H9 (cell line): ENCODE measurements at regions not wholly inside any gene's neighbourhood (a gene's known extent, or its start where the extent isn't known, plus 50 kb on each side); places are given as distances from the start of the nearest gene placed in this dataset.
A peak's percentile ranks its signal among the peaks of the same experiment; 100 is the strongest.

Experiments used
- DNase-seq: peaks from one replicate; pipeline ENCODE4 v3.0.0-alpha.2; 2017
- H2AFZ ChIP-seq: one replicate; pipeline ENCODE4 v1.6.1; 2013; ENCODE audit warnings: mild to moderate bottlenecking, low read length, control low read depth, moderate library complexity
- H2AK5ac ChIP-seq: 2 replicates; pipeline ENCODE4 v1.6.1; 2013; ENCODE audit warnings: low read length, control low read depth, mixed read lengths; ENCODE audit not compliant: insufficient read length
- H2BK120ac ChIP-seq: one replicate; pipeline ENCODE4 v1.6.1; 2013; ENCODE audit warnings: low read depth, mild to moderate bottlenecking, low read length, control low read depth, inconsistent platforms; ENCODE audit not compliant: poor library complexity, severe bottlenecking
- H2BK12ac ChIP-seq: 2 replicates; pipeline ENCODE4 v1.6.1; 2013; ENCODE audit warnings: low read length, control low read depth, mixed read lengths, low read depth; ENCODE audit not compliant: insufficient read length
- H2BK15ac ChIP-seq: 2 replicates; pipeline ENCODE4 v1.6.1; 2013; ENCODE audit warnings: low read depth, low read length, control low read depth
- H2BK20ac ChIP-seq: one replicate; pipeline ENCODE4 v1.6.1; 2013; ENCODE audit warnings: low read depth, mild to moderate bottlenecking, low read length, control low read depth, inconsistent platforms; ENCODE audit not compliant: poor library complexity, severe bottlenecking
- H2BK5ac ChIP-seq: 2 replicates; pipeline ENCODE4 v1.6.1; 2013; ENCODE audit warnings: low read length, control low read depth, mixed read lengths; ENCODE audit not compliant: insufficient read length
- H3K14ac ChIP-seq: 2 replicates; pipeline ENCODE4 v1.6.1; 2013; ENCODE audit warnings: low read length, control low read depth; ENCODE audit not compliant: insufficient read depth
- H3K18ac ChIP-seq: 2 replicates; pipeline ENCODE4 v1.6.1; 2013; ENCODE audit warnings: low read depth, mild to moderate bottlenecking, mixed read lengths, low read length, control low read depth; ENCODE audit not compliant: insufficient read length
- H3K23ac ChIP-seq: 2 replicates; pipeline ENCODE4 v1.6.1; 2013; ENCODE audit warnings: low read length, control low read depth, mixed read lengths, low read depth; ENCODE audit not compliant: insufficient read length
- H3K23me2 ChIP-seq: 2 replicates; pipeline ENCODE4 v1.6.1; 2013; ENCODE audit warnings: low read depth, mild to moderate bottlenecking, mixed read lengths, low read length, control low read depth; ENCODE audit not compliant: insufficient read length, poor library complexity, severe bottlenecking
- H3K27ac ChIP-seq: 2 replicates; pipeline ENCODE4 v1.5.1; 2013; ENCODE audit warnings: low read length, control low read depth, mixed read lengths, low read depth; ENCODE audit not compliant: insufficient read length
- H3K27me3 ChIP-seq: 2 replicates; pipeline ENCODE4 v1.6.1; 2013; ENCODE audit warnings: low read length, control low read depth, inconsistent platforms; ENCODE audit not compliant: insufficient read depth
- H3K4ac ChIP-seq: 2 replicates; pipeline ENCODE4 v1.6.1; 2013; ENCODE audit warnings: low read depth, mild to moderate bottlenecking, control low read depth, inconsistent platforms, low read length, moderate library complexity
- H3K4me1 ChIP-seq: 2 replicates; pipeline ENCODE4 v1.6.1; 2013; ENCODE audit warnings: low read length, control low read depth, inconsistent platforms; ENCODE audit not compliant: insufficient read depth
- H3K4me2 ChIP-seq: 2 replicates; pipeline ENCODE4 v1.6.1; 2013; ENCODE audit warnings: low read length, control low read depth, mixed read lengths; ENCODE audit not compliant: insufficient read length, insufficient read depth
- H3K56ac ChIP-seq: 2 replicates; pipeline ENCODE4 v1.6.1; 2013; ENCODE audit warnings: low read depth, mild to moderate bottlenecking, mixed read lengths, low read length, control low read depth; ENCODE audit not compliant: insufficient read length
- H3K79me1 ChIP-seq: 2 replicates; pipeline ENCODE4 v1.6.1; 2013; ENCODE audit warnings: low read depth, mild to moderate bottlenecking, moderate library complexity, low read length, control low read depth, inconsistent platforms; ENCODE audit not compliant: insufficient read depth, poor library complexity, severe bottlenecking
- H3K79me2 ChIP-seq: 2 replicates; pipeline ENCODE4 v1.6.1; 2013; ENCODE audit warnings: low read length, control low read depth, inconsistent platforms; ENCODE audit not compliant: insufficient read depth
- H3K9ac ChIP-seq: 2 replicates; pipeline ENCODE4 v1.6.1; 2013; ENCODE audit warnings: low read length, control low read depth, mixed read lengths; ENCODE audit not compliant: insufficient read length; ENCODE audit errors: extremely low read depth
- H3K9me3 ChIP-seq: one replicate; pipeline ENCODE4 v1.6.1; 2013; ENCODE audit warnings: low read depth, low read length, inconsistent platforms; ENCODE audit not compliant: control insufficient read depth
- H3T11ph ChIP-seq: one replicate; pipeline ENCODE4 v1.6.1; 2013; ENCODE audit warnings: mild to moderate bottlenecking, low read length, control low read depth, inconsistent platforms
- H4K20me1 ChIP-seq: one replicate; pipeline ENCODE4 v1.6.1; 2013; ENCODE audit not compliant: control insufficient read depth, insufficient read length, insufficient read depth
- H4K5ac ChIP-seq: 2 replicates; pipeline ENCODE4 v1.6.1; 2013; ENCODE audit warnings: low read depth, mild to moderate bottlenecking, mixed read lengths, low read length, control low read depth; ENCODE audit not compliant: insufficient read length
- H4K8ac ChIP-seq: replicated peaks from 2 replicates; pipeline ENCODE4 v1.6.1; 2013; ENCODE audit warnings: low read length, control low read depth, mixed read lengths, low read depth; ENCODE audit not compliant: insufficient read length
- H4K91ac ChIP-seq: 2 replicates; pipeline ENCODE4 v1.6.1; 2013; ENCODE audit warnings: low read depth, mild to moderate bottlenecking, moderate library complexity, mixed read lengths, low read length, control low read depth; ENCODE audit not compliant: insufficient read length
- H3K27ac Mint-ChIP-seq, 3 experiments: 2 replicates in 2 of 3; 3 replicates in 1 of 3; pipeline ENCODE4 v1.8.0; 2020 to 2021; ENCODE audit warnings: mixed read lengths in 3 of 3, mild to moderate bottlenecking in 1 of 3, moderate library complexity in 1 of 3
- H3K27me3 Mint-ChIP-seq: 2 replicates; pipeline ENCODE4 v1.8.0; 2021; ENCODE audit warnings: low read depth, mild to moderate bottlenecking, moderate library complexity, mixed read lengths
- H3K36me3 Mint-ChIP-seq, 3 experiments: 2 replicates in 2 of 3; 3 replicates in 1 of 3; pipeline ENCODE4 v1.8.0; 2020 to 2021; ENCODE audit warnings: low read depth in 3 of 3, mixed read lengths in 3 of 3; ENCODE audit not compliant: insufficient read depth in 1 of 3
- H3K4me1 Mint-ChIP-seq, 2 experiments: 2 replicates each; pipeline ENCODE4 v1.8.0; 2020; ENCODE audit warnings: mixed read lengths in 2 of 2
- H3K4me3 Mint-ChIP-seq, 2 experiments: 2 replicates in 1 of 2; 3 replicates in 1 of 2; pipeline ENCODE4 v1.8.0; 2020 to 2021; ENCODE audit warnings: mild to moderate bottlenecking in 2 of 2, mixed read lengths in 2 of 2, moderate library complexity in 1 of 2
- H3K9me3 Mint-ChIP-seq, 2 experiments: 2 replicates in 1 of 2; 3 replicates in 1 of 2; pipeline ENCODE4 v1.8.0; 2020; ENCODE audit warnings: mild to moderate bottlenecking in 2 of 2, mixed read lengths in 2 of 2, moderate library complexity in 1 of 2
- CTCF ChIP-seq: fragments of 200-600 bp; sonication (generic); conservative IDR thresholded peaks from 3 replicates; pipeline ENCODE4 v1.8.0; 2021; ENCODE audit warnings: antibody characterized with exemption, mild to moderate bottlenecking

GRCh38 chr13:85501616-85502015 is 297.6 kb downstream of the SLITRK6 start:
- no peaks in the 10 kb centered on the region for H3K27me3 ChIP-seq
- H3T11ph ChIP-seq: no peak overlapping the region
- no peak overlapping the region for H3K27ac ChIP-seq
- H2BK15ac ChIP-seq: no peak overlapping the region
- no peak overlapping the region for H2AK5ac ChIP-seq
- H3K4me2 ChIP-seq: no peak overlapping the region
- no peak for TF ChIP-seq CTCF
- no peak overlapping the region for H2AFZ ChIP-seq
- H2BK5ac ChIP-seq: no peak overlapping the region
- no peaks in the 10 kb centered on the region for H3K79me1 ChIP-seq
- no peak overlapping the region for H4K91ac ChIP-seq
- H2BK20ac ChIP-seq: no peak overlapping the region
- no peaks in the 10 kb centered on the region for H4K20me1 ChIP-seq
- H3K9ac ChIP-seq: no peak overlapping the region
- no peak overlapping the region for H4K8ac ChIP-seq
- no peaks in the 10 kb centered on the region for H3K9me3 Mint-ChIP-seq
- no peaks in the 10 kb centered on the region; the same call in 1 of the 2 replicates for H3K4me1 ChIP-seq
- no peaks in the 10 kb centered on the region; a peak in 2 of 7 replicates for H3K36me3 Mint-ChIP-seq
- H3K4ac ChIP-seq: no peak overlapping the region
- no peak overlapping the region for H4K5ac ChIP-seq
- H3K4me3 Mint-ChIP-seq: no peak overlapping the region
- no peak overlapping the region for H3K56ac ChIP-seq
- H3K9me3 ChIP-seq: no peaks in the 10 kb centered on the region
- H3K18ac ChIP-seq: no peak overlapping the region
- H3K27me3 Mint-ChIP-seq: no peaks in the 10 kb centered on the region
- H3K23ac ChIP-seq: no peak overlapping the region
- no peak overlapping the region for H2BK12ac ChIP-seq
- H3K79me2 ChIP-seq: no peaks in the 10 kb centered on the region
- H2BK120ac ChIP-seq: no peak overlapping the region
- DNase-seq: no peak
- no peaks in the 10 kb centered on the region for H3K23me2 ChIP-seq
- H3K27ac Mint-ChIP-seq: peak overlapping the region; percentile 8 to 79 (median 20); a peak in 4 of 7 replicates
- peaks cover 14 to 18% of the 10 kb centered on the region in 2 experiments for H3K4me1 Mint-ChIP-seq
- no peak overlapping the region for H3K14ac ChIP-seq
